ENCODE measurements at regions not wholly inside any gene's neighbourhood (a gene's known extent, or its start where the extent isn't known, plus 50 kb on each side); places are given as distances from the start of the nearest gene placed in this dataset.

GRCh38 chr14:82403987-82404386, 870.3 kb upstream of the SEL1L start:
- no peaks in the 10 kb centered on the region for H3K36me3 Mint-ChIP-seq
- Histone ChIP-seq H3K9ac (ENCODE audit: insufficient read depth, low read length, poor library complexity, severe bottlenecking) (no peak overlapping the region), H3K27me3 (ENCODE audit: control insufficient read depth in 2 of 2, insufficient read depth in 2 of 2, low read length in 2 of 2) (no peaks in the 10 kb centered on the region), H4K20me1 (ENCODE audit: insufficient read depth, low read length) (no peaks in the 10 kb centered on the region), H2AFZ (ENCODE audit: insufficient read depth, low read depth, low read length, poor library complexity, severe bottlenecking) (no peak overlapping the region), H3K27ac (ENCODE audit: low read depth in 1 of 2, low read length in 2 of 2) (no peak overlapping the region), H3K4me3 (replicated peaks in 1 of 3; ENCODE audit: low read depth in 2 of 3, low read length in 3 of 3) (no peak overlapping the region), H3K36me3 (replicated peaks in 1 of 2; ENCODE audit: control insufficient read depth in 1 of 2, insufficient read depth in 2 of 2, low read length in 2 of 2) (no peaks in the 10 kb centered on the region), H3K79me2 (ENCODE audit: insufficient read depth, low read length) (no peaks in the 10 kb centered on the region), H3K9me3 (replicated peaks in 1 of 2; ENCODE audit: control insufficient read depth in 1 of 2, insufficient read depth in 1 of 2, low read length in 2 of 2) (no peaks in the 10 kb centered on the region), H3K4me1 (ENCODE audit: control insufficient read depth in 1 of 2, insufficient read depth in 2 of 2, low read length in 2 of 2) (no peaks in the 10 kb centered on the region), H3K4me2 (replicated peaks; ENCODE audit: extremely low read depth, low read length, poor library complexity, severe bottlenecking) (no peak overlapping the region)
- no peak for DNase-seq
- no peaks in the 10 kb centered on the region for H3K27me3 Mint-ChIP-seq (ENCODE audit: low read depth in 3 of 3)
- H3K4me1 Mint-ChIP-seq, result no peaks in the 10 kb centered on the region
- intact Hi-C loops (cut with micrococcal nuclease), result no loop called here
- H3K27ac Mint-ChIP-seq, result no peak overlapping the region
- H3K4me3 Mint-ChIP-seq, result no peak overlapping the region
- no peak for TF ChIP-seq CTCF (IDR thresholded peaks at IDR 0.05)
- H3K9me3 Mint-ChIP-seq, result peaks cover 0 to 4% (median 0%) of the 10 kb centered on the region in 7 donors

- Histone ChIP-seq H3K27me3 (ENCODE audit: control insufficient read depth in 2 of 2, insufficient read depth in 2 of 2, low read length in 2 of 2) (no peaks in the 10 kb centered on the region), H3K36me3 (replicated peaks in 1 of 2; ENCODE audit: control insufficient read depth in 1 of 2, insufficient read depth in 2 of 2, low read length in 2 of 2) (no peaks in the 10 kb centered on the region), H3K79me2 (ENCODE audit: insufficient read depth, low read length) (no peaks in the 10 kb centered on the region), H3K4me2 (replicated peaks; ENCODE audit: extremely low read depth, low read length, poor library complexity, severe bottlenecking) (no peak overlapping the region), H4K20me1 (ENCODE audit: insufficient read depth, low read length) (no peaks in the 10 kb centered on the region), H3K4me3 (replicated peaks in 1 of 3; ENCODE audit: low read depth in 2 of 3, low read length in 3 of 3) (no peak overlapping the region), H3K27ac (ENCODE audit: low read depth in 1 of 2, low read length in 2 of 2) (no peak overlapping the region), H3K9ac (ENCODE audit: insufficient read depth, low read length, poor library complexity, severe bottlenecking) (no peak overlapping the region), H3K9me3 (replicated peaks in 1 of 2; ENCODE audit: control insufficient read depth in 1 of 2, insufficient read depth in 1 of 2, low read length in 2 of 2) (no peaks in the 10 kb centered on the region), H3K4me1 (ENCODE audit: control insufficient read depth in 1 of 2, insufficient read depth in 2 of 2, low read length in 2 of 2) (no peaks in the 10 kb centered on the region), H2AFZ (ENCODE audit: insufficient read depth, low read depth, low read length, poor library complexity, severe bottlenecking) (no peak overlapping the region)
- H3K4me3 Mint-ChIP-seq, result no peak overlapping the region
- intact Hi-C loops (cut with micrococcal nuclease), result no loop called here
- no peak overlapping the region for H3K27ac Mint-ChIP-seq
- no peaks in the 10 kb centered on the region for H3K4me1 Mint-ChIP-seq
- H3K36me3 Mint-ChIP-seq, result no peaks in the 10 kb centered on the region
- TF ChIP-seq CTCF (IDR thresholded peaks at IDR 0.05), result no peak
- no peak for DNase-seq
- H3K27me3 Mint-ChIP-seq (ENCODE audit: low read depth in 3 of 3), result no peaks in the 10 kb centered on the region
- WGBS (ENCODE audit: insufficient coverage), result no CpG with 5 or more reads among the region's 1 CpG
- H3K9me3 Mint-ChIP-seq, result peaks cover 0 to 4% (median 0%) of the 10 kb centered on the region in 7 donors
These were observed 876.4 kb upstream of the SEL1L start for GRCh38 chr14:82410064-82410463.

All from CD14-positive monocyte (primary cell).